Gastroesophageal sphincter (tissue), 4 donors: ENCODE measurements at regions not wholly inside any gene's neighbourhood (a gene's known extent, or its start where the extent isn't known, plus 50 kb on each side); places are given as distances from the start of the nearest gene placed in this dataset.

ENCODE experiments used
- ATAC-seq: fragments of 150-250 bp; one replicate; pipeline ENCODE4 v1.9.1; 2016; ENCODE audit warnings: mild to moderate bottlenecking, moderate library complexity
- H3K27ac ChIP-seq, 4 donors: fragments of 200-600 bp; sonication (generic) in 3 of 4; 1 replicate in 3 of 4; 2 replicates in 1 of 4; pipeline ENCODE4 v1.5.1; 2016 to 2019
- H3K27me3 ChIP-seq: fragments of 200-600 bp; sonication (generic); one replicate; pipeline ENCODE4 v1.5.1; 2019
- H3K36me3 ChIP-seq, 2 donors: fragments of 200-600 bp; sonication (generic); one replicate each; pipeline ENCODE4 v1.5.1; 2019; ENCODE audit warnings: control low read depth in 1 of 2
- H3K4me1 ChIP-seq, 3 donors: fragments of 200-600 bp; sonication (generic); 1 replicate in 2 of 3; 2 replicates in 1 of 3; pipeline ENCODE4 v1.5.1; 2016 to 2019; ENCODE audit warnings: control low read depth in 2 of 3
- H3K4me3 ChIP-seq, 2 donors: fragments of 200-600 bp; sonication (generic); one replicate each; pipeline ENCODE4 v1.5.1; 2019; ENCODE audit warnings: mild to moderate bottlenecking in 1 of 2, moderate library complexity in 1 of 2
- H3K9me3 ChIP-seq, 3 donors: fragments of 200-600 bp; sonication (generic); one replicate each; pipeline ENCODE4 v1.5.1; 2017 to 2019; ENCODE audit warnings: control low read depth in 2 of 3
- CTCF ChIP-seq, 4 experiments: fragments of 200-600 bp in 2 of 4; fragments of 450-650 bp in 2 of 4; sonication (generic) in 1 of 4; IDR thresholded peaks; one replicate each; pipeline ENCODE4 v1.5.1; 2017 to 2019; ENCODE audit warnings: antibody characterized with exemption in 4 of 4, mild to moderate bottlenecking in 2 of 4, moderate library complexity in 2 of 4
- EP300 ChIP-seq: sonication (generic); formaldehyde crosslinking; IDR thresholded peaks from one replicate; pipeline ENCODE4 v1.6.1; 2017; ENCODE audit warnings: antibody characterized with exemption, mild to moderate bottlenecking
- POLR2A ChIP-seq, 2 donors: fragments of 450-650 bp; IDR thresholded peaks; one replicate each; pipeline ENCODE4 v1.6.1; 2017; ENCODE audit warnings: antibody characterized with exemption in 2 of 2, mild to moderate bottlenecking in 2 of 2, moderate library complexity in 1 of 2
- POLR2AphosphoS5 ChIP-seq: sonication (generic); formaldehyde crosslinking; IDR thresholded peaks from one replicate; pipeline ENCODE4 v1.6.1; 2017; ENCODE audit warnings: antibody characterized with exemption
- WGBS, 2 donors: methylation state at CpG; one replicate each; pipeline ENCODE4 v1.1.5; 2018; ENCODE audit warnings: low coverage in 1 of 2; 5-methylcytosine and 5-hydroxymethylcytosine counted together

- Histone ChIP-seq H3K36me3 (no peaks in the 10 kb centered on the region), H3K9me3 (no peaks in the 10 kb centered on the region), H3K27me3 (no peaks in the 10 kb centered on the region), H3K4me3 (no peak overlapping the region), H3K27ac (no peak overlapping the region), H3K4me1 (peaks cover 0 to 14% (median under 1%) of the 10 kb centered on the region in 3 donors)
- ATAC-seq, result no peak
- 60% methylated on average over 1 of the region's 1 CpG; no CpG with 5 or more reads in 1 of the 2 donors for WGBS, 2 donors
- TF ChIP-seq EP300 (no peak), POLR2A (IDR thresholded peaks at IDR 0.05) (no peak), CTCF (IDR thresholded peaks at IDR 0.05) (no peak), POLR2AphosphoS5 (no peak)
Observed at GRCh38 chr14:50035214-50035613, 81.2 kb downstream of the VCPKMT start.

- 67% methylated on average over 3 of the region's 3 CpGs; no CpG with 5 or more reads in 1 of the 2 donors for WGBS, 2 donors
- H3K4me3 ChIP-seq, result no peak overlapping the region
- no peaks in the 10 kb centered on the region for H3K36me3 ChIP-seq
- no peaks in the 10 kb centered on the region for H3K9me3 ChIP-seq
- TF ChIP-seq POLR2AphosphoS5 (no peak), CTCF (IDR thresholded peaks at IDR 0.05) (no peak), EP300 (no peak), POLR2A (IDR thresholded peaks at IDR 0.05) (no peak)
- peaks cover 0 to 14% (median 5%) of the 10 kb centered on the region in 3 donors for H3K4me1 ChIP-seq
- H3K27me3 ChIP-seq, result no peaks in the 10 kb centered on the region
- no peak for ATAC-seq
- no peak overlapping the region for H3K27ac ChIP-seq
Observed at GRCh38 chr14:50036211-50036610, 80.2 kb downstream of the VCPKMT start.

GRCh38 chr14:50036637-50037036 lies 79.7 kb downstream of the VCPKMT start:
- H3K36me3 ChIP-seq, result no peaks in the 10 kb centered on the region
- H3K4me3 ChIP-seq, result no peak overlapping the region
- 75 to 87% methylated on average over 2 to 4 of the region's 4 CpGs for whole genome bisulfite sequencing, 2 donors
- no peaks in the 10 kb centered on the region for H3K27me3 ChIP-seq
- no peak for ATAC-seq
- no peak overlapping the region for H3K27ac ChIP-seq
- TF ChIP-seq POLR2AphosphoS5, result no peak
- TF ChIP-seq POLR2A (IDR thresholded peaks at IDR 0.05), result no peak
- no peak for TF ChIP-seq EP300
- TF ChIP-seq CTCF (IDR thresholded peaks at IDR 0.05), result no peak
- H3K9me3 ChIP-seq, result no peaks in the 10 kb centered on the region
- H3K4me1 ChIP-seq, result peaks cover 0 to 13% (median 5%) of the 10 kb centered on the region in 3 donors

GRCh38 chr14:50037240-50037639 lies 79.1 kb downstream of the VCPKMT start:
- H3K4me3 ChIP-seq, result no peak overlapping the region
- H3K9me3 ChIP-seq, result no peaks in the 10 kb centered on the region
- H3K27ac ChIP-seq, result no peak overlapping the region
- no peaks in the 10 kb centered on the region for H3K36me3 ChIP-seq
- WGBS, 2 donors, result 95% methylated on average over 2 of the region's 2 CpGs; no CpG with 5 or more reads in 1 of the 2 donors
- H3K4me1 ChIP-seq, result peaks cover 0 to 8% (median 5%) of the 10 kb centered on the region in 3 donors
- ATAC-seq, result no peak
- TF ChIP-seq EP300 (no peak), POLR2AphosphoS5 (no peak), CTCF (IDR thresholded peaks at IDR 0.05) (no peak), POLR2A (IDR thresholded peaks at IDR 0.05) (no peak)
- H3K27me3 ChIP-seq, result no peaks in the 10 kb centered on the region

GRCh38 chr14:50037852-50038251 lies 78.5 kb downstream of the VCPKMT start:
- Histone ChIP-seq H3K36me3 (no peaks in the 10 kb centered on the region), H3K9me3 (no peaks in the 10 kb centered on the region), H3K27me3 (no peaks in the 10 kb centered on the region), H3K4me1 (peaks cover 0 to 8% (median 5%) of the 10 kb centered on the region in 3 donors), H3K4me3 (no peak overlapping the region), H3K27ac (peak overlapping the region in 1 of 4 donors; percentile 48)
- WGBS, 2 donors, result 0 to 24% methylated on average over 2 of the region's 6 CpGs
- TF ChIP-seq CTCF (IDR thresholded peaks at IDR 0.05), result no peak
- no peak for TF ChIP-seq POLR2A (IDR thresholded peaks at IDR 0.05)
- no peak for TF ChIP-seq POLR2AphosphoS5
- no peak for TF ChIP-seq EP300
- no peak for ATAC-seq
